HG03159 (cell line): ENCODE measurements at regions not wholly inside any gene's neighbourhood (a gene's known extent, or its start where the extent isn't known, plus 50 kb on each side); places are given as distances from the start of the nearest gene placed in this dataset.

Source experiments
- ATAC-seq: cut with Tn5 transposase; IDR thresholded peaks from one replicate; pipeline ENCODE4 v1.9.1; 2021; ENCODE audit warnings: mild to moderate bottlenecking, moderate library complexity; ENCODE audit not compliant: unreplicated experiment

DNA sequence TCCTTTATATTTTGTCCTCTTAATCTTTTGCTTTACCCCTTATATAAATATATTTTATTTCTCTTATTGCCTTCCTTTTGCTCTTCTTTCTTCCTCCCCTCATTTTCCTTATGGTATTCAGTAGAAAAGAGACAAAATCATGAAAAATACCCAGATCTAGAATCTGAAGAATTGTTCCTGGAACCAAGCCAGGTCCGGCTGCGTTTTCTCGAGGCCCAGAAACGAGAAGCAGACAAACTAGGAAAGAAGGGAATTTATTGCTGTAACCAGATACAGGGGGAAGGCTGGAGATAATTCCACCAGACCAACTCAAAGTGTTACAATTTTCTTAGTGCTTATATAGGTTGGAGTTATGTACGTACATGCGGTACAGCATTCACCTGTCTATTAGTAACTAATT is 328.7 kb downstream of the GABRG1 start:
- ATAC-seq: no peak

- ATAC-seq: no peak
These were observed 345.3 kb downstream of the GABRG1 start for GRCh38 chr4:45778514-45778913.

GRCh38 chr4:45776146-45776545 is 347.7 kb downstream of the GABRG1 start:
- ATAC-seq: no peak

DNA sequence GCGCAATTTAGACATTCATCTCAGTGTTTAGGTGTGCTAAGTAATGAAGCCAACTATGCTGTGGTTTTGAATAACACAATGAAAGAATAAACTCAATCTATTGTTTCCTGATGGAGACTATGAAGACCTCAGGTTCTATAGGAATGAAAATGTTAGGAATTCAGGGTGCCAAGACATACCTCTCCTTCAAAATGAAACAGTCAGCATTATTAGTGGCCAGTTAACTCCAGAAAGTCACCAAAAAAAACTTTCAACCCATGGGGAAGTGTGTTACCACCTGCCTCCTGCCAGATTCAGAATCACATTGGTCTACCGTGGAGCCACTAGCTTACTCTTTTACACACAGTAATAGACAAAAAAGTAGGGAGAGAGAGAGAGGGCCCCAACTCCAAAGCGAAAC is 352.9 kb downstream of the GABRG1 start:
- ATAC-seq: no peak

- ATAC-seq: no peak
These were observed 358.3 kb downstream of the GABRG1 start for GRCh38 chr4:45765521-45765920.

DNA sequence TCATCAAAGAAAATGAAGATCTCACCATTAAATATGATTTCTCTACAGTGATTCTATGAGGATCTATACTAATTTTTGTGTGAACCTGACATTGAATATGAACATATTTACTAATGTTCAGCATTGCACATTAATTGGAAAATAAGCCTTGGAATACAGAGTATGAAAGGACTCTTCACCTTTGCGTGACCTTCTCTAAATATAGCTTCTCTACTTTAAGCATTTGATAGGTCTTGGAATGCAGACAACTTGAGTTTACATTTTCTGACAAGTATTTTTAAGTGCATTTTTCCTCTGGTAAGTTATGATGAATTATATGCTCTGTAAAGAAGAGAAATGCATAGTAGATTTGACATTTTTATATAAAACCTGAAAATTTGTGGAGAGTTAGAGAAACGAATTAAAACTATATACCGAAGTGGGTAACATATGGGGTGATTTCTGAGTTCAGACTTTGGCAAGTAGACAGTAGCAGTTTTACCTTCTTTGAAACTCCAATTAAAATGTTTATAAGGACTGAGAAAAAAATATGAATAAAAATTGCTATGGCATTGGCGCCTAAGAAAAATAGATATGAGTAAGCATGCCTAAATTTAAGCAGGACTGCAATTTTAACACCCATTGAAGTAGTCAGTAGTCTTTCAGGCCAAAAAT is 371.9 kb downstream of the GABRG1 start:
- no peak for ATAC-seq

DNA sequence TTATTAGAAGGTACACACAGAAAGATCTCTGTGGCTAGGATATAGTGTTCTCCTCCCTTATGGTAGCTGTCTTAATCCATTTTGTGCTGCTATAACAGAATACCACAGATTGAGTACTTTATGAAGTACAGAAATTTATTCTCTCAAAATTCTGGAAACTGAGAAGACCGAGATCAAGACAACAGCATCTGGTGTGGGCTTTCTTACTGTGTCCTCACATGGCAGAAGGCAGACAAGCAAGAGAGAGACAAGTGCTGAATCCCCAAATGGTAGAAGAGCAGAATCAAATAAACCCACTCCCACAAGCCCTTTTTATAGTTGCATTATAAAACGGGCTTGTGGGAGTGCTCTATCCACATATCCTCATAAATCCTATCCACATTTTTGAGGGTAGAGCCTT is 373.1 kb downstream of the GABRG1 start:
- no peak for ATAC-seq

DNA sequence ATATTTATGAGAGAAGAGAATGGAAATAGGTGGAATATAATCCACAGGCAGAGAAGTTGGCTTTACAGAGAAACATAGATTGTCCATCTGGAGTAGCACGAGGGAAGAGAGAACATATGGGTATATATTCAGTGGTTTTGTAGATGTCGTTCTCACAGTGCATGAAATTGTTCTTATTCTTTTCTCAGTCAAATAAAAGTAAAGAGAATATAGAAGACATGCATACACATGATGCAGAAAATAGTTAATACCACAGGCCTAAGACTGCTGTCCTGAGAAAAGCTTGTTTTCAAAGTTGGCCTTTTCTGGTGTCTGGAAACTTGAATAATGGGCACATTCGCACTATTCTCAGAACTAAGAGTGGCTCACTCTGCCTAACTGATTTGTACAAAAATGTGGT is 378.1 kb downstream of the GABRG1 start:
- no peak for ATAC-seq

- ATAC-seq: no peak
These were observed 382.0 kb downstream of the GABRG1 start for GRCh38 chr4:45741897-45742296.

- ATAC-seq: no peak
These were observed 391.7 kb downstream of the GABRG1 start for GRCh38 chr4:45732161-45732560.

GRCh38 chr4:45716093-45716492 is 407.8 kb downstream of the GABRG1 start:
- no peak for ATAC-seq

DNA sequence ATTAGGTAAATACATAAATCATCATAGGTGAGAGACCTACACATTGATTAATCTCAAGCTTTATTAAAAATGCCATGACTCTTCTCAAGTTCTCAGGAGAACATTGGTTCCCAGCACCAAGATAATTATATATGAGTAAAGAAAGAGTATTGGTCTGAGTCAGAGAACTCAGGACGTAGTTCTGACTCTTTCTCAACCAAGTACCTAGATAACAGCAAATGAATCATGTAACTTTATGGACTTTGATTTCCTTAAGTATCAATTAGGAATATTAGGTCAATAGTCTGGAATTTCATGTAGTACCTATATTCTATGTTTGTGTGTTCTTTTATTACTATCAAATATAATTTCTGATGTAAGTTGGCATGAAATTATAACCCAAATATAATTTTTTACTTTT is 409.9 kb downstream of the GABRG1 start:
- no peak for ATAC-seq

GRCh38 chr4:45701621-45702020 is 422.2 kb downstream of the GABRG1 start:
- ATAC-seq: no peak

DNA sequence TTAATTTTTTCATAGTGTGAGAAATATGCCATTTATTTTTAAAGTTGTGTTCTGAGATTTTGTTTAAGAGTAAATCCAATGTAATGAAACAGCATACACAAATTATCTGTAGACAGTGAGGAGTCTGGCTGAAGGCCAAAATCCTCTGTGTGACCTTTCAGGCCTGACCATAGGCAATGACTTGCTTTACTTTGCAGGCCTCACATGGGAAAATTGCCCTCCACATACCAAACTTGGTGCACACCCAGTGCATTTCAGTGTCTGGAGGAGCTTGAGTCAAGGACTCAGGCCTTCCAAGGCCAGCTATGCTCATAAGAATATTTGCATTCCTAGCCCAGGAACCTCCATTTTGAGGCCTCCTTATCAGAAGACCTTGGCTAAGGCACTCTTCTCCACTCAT is 430.1 kb downstream of the GABRG1 start:
- no peak for ATAC-seq

GRCh38 chr4:45692131-45692735 is 431.6 kb downstream of the GABRG1 start:
- no peak for ATAC-seq

DNA sequence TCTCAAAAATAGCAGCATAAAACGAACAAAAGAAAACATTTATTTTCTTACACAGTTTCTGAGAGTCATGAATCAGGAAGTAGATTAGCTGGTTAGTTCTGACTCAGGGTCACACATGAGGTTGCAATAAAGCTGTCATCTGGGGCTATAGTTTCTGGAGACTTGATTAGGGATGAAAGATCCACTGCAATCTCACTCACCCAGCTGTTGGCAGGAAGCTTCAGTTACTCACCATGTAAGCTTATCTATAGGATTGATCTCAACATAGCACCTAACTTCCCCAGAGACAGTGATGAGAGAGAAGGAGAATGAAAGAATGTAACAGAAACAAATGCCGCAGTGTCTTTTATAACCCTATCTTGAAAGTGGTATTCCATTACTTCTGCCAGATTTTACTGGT is 435.5 kb downstream of the GABRG1 start:
- ATAC-seq: no peak

DNA sequence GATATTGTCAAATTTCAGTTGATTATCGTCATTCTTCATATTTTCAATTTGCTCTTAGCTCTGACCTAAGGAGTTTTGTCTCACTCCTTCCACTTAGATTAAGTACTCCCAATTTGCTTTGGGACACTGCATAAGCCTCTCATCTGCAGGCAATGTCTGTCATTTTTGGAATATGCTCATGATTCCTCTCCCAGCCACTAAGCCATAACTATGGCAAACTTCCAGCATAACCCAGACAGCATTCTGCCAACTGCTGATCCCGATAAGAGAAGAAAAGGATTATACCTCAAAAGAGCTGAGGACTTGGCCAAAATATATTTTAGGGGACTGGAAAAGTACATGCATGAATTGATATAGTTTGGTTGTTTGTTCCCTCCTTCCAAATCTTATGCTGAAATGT is 444.4 kb downstream of the GABRG1 start:
- ATAC-seq: no peak

- ATAC-seq: no peak
These were observed 455.7 kb downstream of the GABRG1 start for GRCh38 chr4:45668128-45668527.

DNA sequence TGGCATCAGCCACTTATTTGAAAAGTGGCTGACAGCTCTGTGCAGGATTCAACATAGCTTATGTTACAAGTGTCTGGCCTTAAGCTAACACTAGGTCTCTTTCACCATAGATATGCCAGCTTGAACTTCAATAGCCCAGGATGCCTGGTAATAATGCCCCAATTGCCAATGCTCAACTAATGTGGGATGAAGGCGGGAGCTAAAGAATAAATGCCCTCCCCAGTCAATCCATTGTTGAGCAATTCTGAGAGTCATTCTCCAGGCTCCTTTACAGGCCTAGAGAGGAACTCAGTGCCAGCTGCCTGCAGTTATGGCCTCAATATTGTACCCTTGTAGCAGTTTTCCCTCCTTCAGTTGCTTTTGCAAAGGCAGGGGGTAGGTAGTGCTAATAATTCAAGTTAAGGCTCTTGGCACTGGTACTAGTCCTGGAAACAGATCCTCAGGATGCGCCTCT is 460.2 kb downstream of the GABRG1 start:
- no peak for ATAC-seq

GRCh38 chr4:45663003-45663402 is 460.9 kb downstream of the GABRG1 start:
- ATAC-seq: no peak

DNA sequence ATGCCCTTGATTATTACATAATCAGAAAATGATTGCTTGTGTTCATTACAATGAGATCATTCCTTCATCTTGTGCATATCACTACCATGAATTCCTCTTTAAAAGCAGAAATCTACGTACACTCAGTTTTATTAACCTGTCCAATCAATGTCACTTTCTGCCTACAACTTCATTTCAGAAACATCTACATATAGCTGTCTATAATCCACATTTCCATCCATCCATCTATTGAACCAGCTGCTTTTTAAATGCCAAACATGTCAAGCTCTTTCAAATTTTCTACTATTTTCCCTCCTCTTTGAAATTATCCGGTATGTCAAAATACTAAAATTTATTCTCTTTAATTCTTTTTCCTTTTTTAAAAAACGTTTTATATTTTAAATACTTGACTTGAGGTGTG is 462.0 kb downstream of the GABRG1 start:
- no peak for ATAC-seq

GRCh38 chr4:45650545-45650944 is 473.3 kb downstream of the GABRG1 start:
- no peak for ATAC-seq

DNA sequence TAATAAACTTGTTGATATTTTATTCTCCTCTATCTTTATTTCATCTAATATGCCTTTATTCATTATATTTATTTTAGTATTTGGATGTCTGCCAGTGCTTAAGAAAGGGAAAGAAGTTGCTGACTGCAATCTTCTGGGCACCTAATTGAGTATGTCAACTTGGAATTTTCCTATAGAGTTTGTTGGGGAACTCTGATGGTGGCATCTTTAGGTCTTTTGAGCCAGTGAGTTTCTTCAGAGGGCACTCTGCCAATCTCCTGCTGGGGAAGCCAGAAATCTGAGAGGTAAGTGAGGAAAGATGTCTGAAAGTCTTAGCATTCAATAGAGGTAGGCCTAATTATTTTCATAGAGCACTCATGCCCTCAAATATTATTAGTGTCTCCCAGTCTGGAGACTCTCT is 475.0 kb downstream of the GABRG1 start:
- ATAC-seq: no peak
